Midbrain (tissue), 1 donor: ENCODE measurements at regions not wholly inside any gene's neighbourhood (a gene's known extent, or its start where the extent isn't known, plus 50 kb on each side); places are given as distances from the start of the nearest gene placed in this dataset.
"Not testable (repeated sequence)": the region's sequence is repeated elsewhere in the genome, so short reads cannot be mapped to it uniquely, and the experiment has no call there.

ENCODE experiments used
- DNase-seq: peaks from one replicate; lab custom pipeline; 2025; lab: John Stamatoyannopoulos, UW

DNA sequence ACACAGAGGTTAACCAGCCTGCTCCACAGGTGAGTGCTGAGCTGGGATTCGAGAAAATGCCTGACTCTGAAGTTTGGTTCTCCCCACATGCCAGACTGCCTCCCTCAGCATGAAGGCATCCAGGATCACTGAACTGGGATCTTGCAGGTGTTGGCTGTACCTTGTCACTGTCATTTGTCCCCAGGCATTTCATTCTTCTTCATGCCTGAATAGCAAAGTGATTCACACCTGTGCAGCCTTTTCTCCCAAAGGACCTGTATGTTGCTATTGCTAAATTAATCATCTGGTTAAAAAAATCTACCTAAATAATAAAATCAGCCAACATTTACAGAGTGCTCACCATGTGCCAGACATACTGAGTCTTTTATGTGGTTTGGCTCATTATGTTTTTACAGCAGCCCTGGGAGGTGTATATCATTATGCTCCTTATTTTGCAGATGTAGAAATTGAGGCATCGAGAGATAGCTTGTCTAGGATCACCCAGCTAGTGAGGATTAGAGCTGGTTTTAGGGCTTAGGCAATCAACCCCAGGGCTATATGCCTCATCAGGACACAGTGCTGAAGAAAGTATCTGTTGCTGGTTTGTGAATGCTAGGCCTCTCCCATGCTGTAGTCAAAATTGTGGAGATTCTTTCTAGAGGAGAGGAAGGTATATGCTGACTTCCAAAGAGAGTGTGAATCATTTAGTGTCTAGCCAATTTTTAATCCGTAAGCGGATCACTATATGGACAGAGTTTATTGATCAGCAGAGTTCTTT, 204.4 kb downstream of the HIPK3 start:
- no peak for DNase-seq

GRCh38 chr11:33457948-33458347, 200.8 kb downstream of the HIPK3 start:
- no peak for DNase-seq

GRCh38 chr11:33455867-33456463, 198.8 kb downstream of the HIPK3 start:
- DNase-seq, result no peak

DNA sequence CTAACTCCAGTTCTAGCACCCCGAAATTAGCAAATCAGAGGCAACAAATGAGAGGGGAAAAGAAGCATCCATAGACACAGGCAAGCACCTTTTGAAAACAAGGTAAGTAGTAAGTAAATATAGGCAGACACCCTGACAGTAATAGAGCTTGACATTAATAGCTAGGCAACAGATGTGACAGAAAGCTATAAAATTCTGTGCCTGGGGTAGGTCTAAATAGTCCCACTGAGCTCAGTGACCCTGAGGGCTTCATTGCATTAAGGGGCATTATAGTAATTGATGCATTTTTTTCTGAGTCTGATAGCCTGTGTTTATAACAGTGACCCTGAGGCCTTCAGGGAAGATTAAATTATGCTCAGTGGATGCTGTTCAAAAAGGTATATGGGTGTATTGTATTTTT, 197.1 kb downstream of the HIPK3 start:
- no peak for DNase-seq

DNA sequence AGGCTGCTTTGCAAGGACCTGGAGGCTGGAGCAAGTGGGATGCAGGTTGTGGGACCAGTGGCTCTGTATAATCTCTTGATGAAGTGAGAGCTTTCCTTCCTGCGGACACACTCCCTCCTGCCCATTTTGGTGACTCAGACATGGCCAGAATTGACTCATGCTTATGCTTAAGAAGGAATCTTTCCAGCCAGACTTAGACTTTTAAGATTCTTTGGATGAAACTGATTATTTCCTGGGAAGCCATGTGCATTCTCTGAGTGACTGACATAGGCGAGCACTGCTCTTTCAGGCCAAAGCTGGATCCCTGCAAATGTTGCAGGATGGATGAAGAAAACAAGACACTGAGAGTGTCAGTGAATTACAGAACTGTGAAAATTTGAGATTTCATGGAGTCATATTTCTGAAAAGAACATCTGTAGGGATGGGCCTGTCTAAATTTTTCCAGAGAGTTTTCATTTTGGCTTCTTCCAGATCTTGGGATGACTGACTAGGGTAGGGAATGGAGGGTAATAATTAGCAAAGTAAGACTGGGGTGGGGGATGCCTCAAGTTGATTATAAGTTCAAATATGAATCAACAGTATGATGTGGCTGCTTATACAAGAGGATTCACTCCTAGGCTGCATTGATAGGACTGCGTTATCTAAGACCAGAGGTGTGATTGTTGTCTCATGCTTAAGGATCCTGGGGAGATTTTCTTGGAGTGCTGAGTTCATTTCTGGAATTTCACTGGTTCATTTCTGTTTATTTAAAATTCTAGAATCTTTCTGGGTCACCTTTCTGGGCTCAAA, 195.8 kb downstream of the HIPK3 start:
- DNase-seq, result no peak

DNA sequence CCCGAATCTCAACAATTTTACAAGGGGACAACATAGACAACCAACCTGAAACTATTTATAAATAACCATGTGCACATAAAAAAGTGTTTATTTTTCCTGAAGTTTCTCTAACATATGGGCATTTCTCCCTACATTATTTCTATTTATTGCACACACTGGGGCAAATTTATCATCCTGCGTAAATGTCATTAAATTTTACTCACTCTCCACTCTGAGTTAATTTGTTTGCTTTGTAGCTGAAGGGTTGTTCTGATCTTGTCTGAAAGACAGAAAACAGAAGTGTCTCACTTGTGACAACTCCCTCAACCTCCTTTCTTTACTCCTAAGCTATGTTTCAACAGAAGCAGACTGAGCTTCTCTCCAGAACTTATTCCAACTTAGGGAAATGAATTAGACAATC, 194.2 kb downstream of the HIPK3 start:
- no peak for DNase-seq

DNA sequence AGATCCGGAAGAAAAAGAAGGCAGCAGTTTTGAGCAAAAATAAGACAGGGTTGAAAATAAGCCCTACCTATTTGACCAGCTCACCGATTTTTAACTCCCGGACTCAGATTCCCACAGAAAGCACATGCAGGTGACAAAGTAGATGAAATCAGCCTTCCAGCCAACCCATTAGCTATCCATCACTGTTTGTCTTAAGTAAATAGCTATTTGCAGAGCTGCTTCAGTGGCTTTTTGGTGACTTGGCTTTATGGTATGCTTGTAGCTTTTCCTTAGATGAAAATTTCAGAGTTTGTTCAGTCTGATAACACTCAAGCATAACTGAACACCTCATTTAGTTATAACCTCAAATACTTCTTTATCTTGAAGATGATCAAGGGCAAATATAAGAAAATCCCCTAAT, 192.6 kb downstream of the HIPK3 start:
- DNase-seq, result no peak

GRCh38 chr11:33448461-33449130, 191.4 kb downstream of the HIPK3 start:
- no peak for DNase-seq

- DNase-seq, result no peak
These were observed 188.6 kb downstream of the HIPK3 start for GRCh38 chr11:33445761-33446161.

DNA sequence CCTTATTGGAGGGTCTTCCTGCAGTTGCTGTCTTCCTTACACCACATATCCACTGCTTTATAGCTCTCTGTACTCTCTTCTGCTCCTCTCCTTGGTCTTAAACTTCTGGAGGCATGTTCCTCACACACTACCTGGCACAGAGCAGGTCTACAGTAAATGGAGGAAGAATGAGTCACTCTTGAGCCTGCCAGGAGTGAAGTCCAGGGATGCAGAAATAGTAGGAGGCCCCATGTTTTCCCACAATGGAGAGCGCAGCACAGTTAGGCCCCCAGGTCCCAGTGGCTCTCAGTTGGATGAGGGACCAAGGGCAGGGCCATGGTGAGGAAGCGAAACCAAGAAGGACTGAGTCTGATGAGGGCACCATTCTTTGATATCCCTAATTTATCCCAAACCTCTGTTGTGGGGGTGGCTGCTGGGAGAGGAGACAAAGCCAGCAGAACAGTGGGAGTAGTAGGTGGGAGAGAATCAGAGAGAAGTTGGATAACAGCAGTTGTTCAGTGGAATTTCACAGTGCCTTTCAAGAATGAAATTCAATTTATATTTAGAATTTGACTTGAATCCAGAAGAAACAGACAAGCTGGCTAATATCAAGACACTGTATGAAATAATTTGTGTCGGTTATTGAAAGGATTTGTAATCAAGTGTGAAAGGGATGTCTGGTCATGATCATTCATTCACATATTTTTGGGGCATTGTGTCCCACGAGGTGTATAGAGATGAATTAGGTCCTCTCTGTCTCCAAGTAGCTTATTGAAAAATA, 187.8 kb downstream of the HIPK3 start:
- DNase-seq, result no peak

- no peak for DNase-seq
These were observed 186.5 kb downstream of the HIPK3 start for GRCh38 chr11:33443684-33444083.

DNA sequence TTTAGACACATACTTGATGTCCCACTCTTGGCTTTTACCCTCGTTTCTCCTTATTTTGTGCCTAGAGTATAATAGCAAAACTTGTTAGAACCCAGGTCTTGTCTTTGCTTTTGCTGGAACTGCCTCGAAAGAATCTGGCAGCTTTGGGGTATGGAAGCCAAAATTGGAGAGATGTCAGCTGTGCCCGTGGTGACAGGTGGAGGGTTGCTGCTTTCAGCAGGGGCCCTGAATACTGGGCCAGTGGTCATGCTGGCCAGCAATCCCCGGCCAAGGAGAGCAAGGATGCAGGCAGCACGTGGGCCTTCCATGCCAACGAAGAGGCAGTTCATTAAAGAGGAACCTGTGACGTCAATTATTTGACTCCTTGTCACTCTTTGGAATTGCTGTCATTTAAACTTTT, 181.1 kb downstream of the HIPK3 start:
- DNase-seq, result peak; percentile 16

DNA sequence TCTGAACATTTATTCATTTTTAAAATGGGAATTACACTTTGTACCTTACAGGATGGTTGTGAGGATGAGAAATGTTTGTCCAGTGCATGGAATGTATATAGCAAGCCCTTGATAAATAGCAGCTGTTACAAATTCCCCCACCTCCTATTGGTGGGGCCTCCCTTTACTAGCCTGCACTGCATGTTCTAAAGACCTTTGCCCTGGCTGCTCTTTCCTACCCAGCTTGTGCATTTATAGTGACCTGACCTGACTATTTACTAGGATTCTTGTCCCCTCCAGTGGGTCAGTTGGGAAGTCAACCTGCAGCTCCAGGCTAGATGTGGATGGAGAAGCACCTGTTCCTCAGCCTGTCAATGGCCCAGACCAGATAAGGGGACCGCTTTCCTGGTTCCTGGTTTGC, 180.3 kb downstream of the HIPK3 start:
- no peak for DNase-seq

DNA sequence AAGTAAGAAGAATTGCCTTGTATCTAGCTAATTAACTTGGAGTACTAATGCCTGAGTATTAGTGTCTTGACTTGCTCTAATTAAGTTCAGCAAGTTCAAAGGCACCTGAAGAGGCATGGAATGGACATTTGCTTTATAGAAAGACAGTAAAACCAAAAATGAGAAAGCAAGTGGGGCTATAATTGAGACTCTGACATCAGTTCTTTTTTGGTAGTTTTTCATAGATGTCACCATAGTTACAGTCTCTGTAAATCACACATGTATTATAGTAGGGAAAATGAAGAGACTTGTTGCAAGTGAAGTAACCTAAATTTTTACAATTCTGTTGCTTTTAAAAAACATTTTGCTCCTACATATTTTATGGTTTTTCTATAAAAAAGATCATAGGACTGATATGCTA, 178.0 kb downstream of the HIPK3 start:
- no peak for DNase-seq

DNA sequence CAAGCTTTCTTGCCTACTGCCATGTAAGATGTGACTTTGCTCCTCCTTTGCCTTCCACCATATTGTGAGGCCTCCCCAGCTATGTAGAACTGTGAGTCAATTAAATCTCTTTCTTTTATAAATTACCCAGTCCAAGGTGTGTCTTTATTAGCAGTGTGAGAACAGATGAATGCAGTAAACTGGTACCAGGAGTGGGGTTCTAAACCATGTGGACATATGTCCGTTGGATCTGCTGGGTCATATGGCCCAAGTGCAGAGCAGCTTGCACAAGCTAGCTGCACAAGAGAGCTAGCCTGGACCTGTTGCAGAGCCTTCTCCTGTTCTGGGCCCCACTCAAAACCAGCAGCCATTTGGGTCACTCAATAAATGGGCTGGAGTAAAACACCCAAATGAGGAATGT, 177.1 kb downstream of the HIPK3 start:
- no peak for DNase-seq

GRCh38 chr11:33428435-33428834, 171.3 kb downstream of the HIPK3 start:
- not testable (repeated sequence) for DNase-seq

DNA sequence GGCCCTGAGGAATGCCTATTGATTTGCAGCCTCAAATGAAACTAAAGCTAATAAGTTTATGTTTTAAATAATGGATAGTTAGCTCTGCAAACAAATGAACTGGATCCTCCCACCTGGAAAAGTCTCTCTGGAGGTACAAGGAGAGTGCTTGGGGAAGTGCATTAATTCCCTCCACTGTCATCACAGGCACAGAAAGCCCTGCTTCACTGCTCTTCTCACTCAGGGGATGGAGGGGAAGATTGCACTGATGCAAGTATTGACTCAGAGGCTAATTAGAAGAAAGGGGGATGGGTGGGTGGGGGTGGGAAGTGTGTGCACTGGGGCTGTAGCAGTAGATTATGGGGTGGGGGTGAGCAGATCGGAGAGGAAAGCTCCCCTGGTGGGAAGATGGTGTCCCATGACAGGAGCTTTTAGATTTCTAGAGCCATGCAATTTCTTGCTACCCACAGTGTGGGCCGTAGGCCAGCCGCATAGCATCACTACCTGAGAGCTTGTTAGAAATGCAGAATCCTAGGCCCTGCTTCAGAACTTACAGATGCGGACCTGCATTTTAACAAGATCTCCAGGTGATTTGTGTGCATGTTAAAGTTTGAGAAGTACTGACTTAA, 163.9 kb downstream of the HIPK3 start:
- DNase-seq, result no peak

DNA sequence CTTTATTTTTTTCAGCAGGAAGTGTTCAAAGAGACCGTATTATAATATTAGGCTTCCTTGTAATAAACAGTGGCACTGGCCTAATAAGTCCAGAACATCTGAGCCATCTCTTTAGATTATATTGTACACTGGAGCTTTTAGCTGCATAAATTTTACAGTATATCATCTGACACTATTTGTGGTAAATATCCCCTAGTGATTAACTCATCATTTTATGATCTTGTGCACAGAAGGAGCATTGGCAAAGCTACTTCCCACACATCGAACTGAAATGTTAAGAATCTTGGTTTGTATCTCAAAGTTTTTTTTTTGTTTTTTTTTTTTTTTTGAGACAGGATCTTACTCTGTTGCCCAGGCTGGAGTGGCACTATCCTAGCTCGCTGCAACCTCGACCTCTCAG, 162.7 kb downstream of the HIPK3 start:
- no peak for DNase-seq

- no peak for DNase-seq
These were observed 159.9 kb downstream of the HIPK3 start for GRCh38 chr11:33417121-33417520.

DNA sequence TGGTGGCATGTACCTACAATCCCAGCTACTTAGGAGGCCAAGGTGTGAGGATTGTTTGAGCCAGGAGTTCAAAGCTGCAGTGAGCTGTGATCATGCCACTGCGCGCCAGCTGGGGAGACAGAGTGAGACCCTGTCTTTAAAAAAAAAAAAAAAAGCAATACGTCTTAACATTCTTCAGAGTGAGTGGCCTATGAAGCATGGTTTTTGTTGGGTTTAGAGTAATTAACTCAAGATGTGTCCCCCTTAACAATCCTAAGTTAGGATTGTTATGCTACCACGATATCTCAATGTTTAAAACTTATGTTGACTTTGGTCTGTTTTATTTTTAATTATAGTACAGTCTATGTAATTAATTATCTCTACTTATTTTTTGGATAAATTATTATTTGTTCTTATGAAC, 156.1 kb downstream of the HIPK3 start:
- DNase-seq, result no peak

GRCh38 chr11:33412241-33412640, 155.1 kb downstream of the HIPK3 start:
- DNase-seq, result no peak
